Endothelial cell of umbilical vein (primary cell): ENCODE measurements at regions not wholly inside any gene's neighbourhood (a gene's known extent, or its start where the extent isn't known, plus 50 kb on each side); places are given as distances from the start of the nearest gene placed in this dataset.

Experiments used
- BruUV-seq: library from RNA; stranded (reverse); fragments of 400-500 nt; replicated peaks from 2 replicates; lab custom pipeline; 2021; lab: Mats Ljungman, UMichigan
- CTCF ChIA-PET: fragments of 300-600, 350-600 bp; sonication (Branson Sonifier 250); formaldehyde crosslinking; loops from one replicate; lab custom pipeline; 2021; ENCODE audit warnings: antibody characterized with exemption, inconsistent platforms; lab: Charles Lee
- POLR2A ChIA-PET: fragments of 300-600, 350-600 bp; sonication (Branson Sonifier 250); formaldehyde crosslinking; loops from one replicate; lab custom pipeline; 2021; ENCODE audit warnings: antibody characterized with exemption, inconsistent platforms; lab: Charles Lee
- DNase-seq: peaks from one replicate; pipeline ENCODE4 v3.0.0-alpha.2; 2011; ENCODE audit warnings: low read depth, low spot score
- FAIRE-seq: peaks from 2 replicates; lab custom pipeline; 2011; peaks lifted over from hg19 to GRCh38; lab: Jason Lieb, UNC
- H2AFZ ChIP-seq: 2 replicates; pipeline ENCODE4 v1.6.0; 2012; ENCODE audit warnings: low read depth, low read length, control low read depth, inconsistent platforms
- H3K27ac ChIP-seq: 2 replicates; pipeline ENCODE4 v1.5.1; 2011; ENCODE audit warnings: low read depth, mild to moderate bottlenecking, control low read depth, low read length, moderate library complexity; ENCODE audit not compliant: insufficient read depth
- H3K27me3 ChIP-seq, 2 experiments: 2 replicates each; pipeline versions ENCODE4 v1.6.0 to v1.6.1; 2011; ENCODE audit warnings: low read length in 2 of 2, mixed read lengths in 1 of 2; ENCODE audit not compliant: control insufficient read depth in 2 of 2, insufficient read depth in 2 of 2
- H3K36me3 ChIP-seq, 2 experiments: 2 replicates in 1 of 2; 3 replicates in 1 of 2; pipeline ENCODE4 v1.5.1; 2011; ENCODE audit warnings: low read length in 2 of 2, mild to moderate bottlenecking in 1 of 2, moderate library complexity in 1 of 2; ENCODE audit not compliant: control insufficient read depth in 2 of 2, insufficient read depth in 2 of 2; ENCODE audit errors: extremely low read depth in 1 of 2
- H3K4me1 ChIP-seq: 3 replicates; pipeline ENCODE4 v1.5.1; 2011; ENCODE audit warnings: mild to moderate bottlenecking, low read length; ENCODE audit not compliant: control insufficient read depth, insufficient read depth; ENCODE audit errors: extremely low read depth
- H3K4me2 ChIP-seq: 2 replicates; pipeline ENCODE4 v1.6.1; 2011; ENCODE audit warnings: low read length, control low read depth, mixed read lengths; ENCODE audit not compliant: insufficient read depth
- H3K4me3 ChIP-seq, 3 experiments: fragments of 200-600 bp in 1 of 3; sonication (generic), shearing (Covaris generic) in 1 of 3; replicated peaks in 1 of 3; 2 replicates each; pipeline ENCODE4 v1.5.1; 2011 to 2016; ENCODE audit warnings: control low read depth in 3 of 3, low read length in 3 of 3, mild to moderate bottlenecking in 2 of 3, inconsistent platforms in 1 of 3, low read depth in 1 of 3, moderate library complexity in 1 of 3; ENCODE audit not compliant: insufficient read depth in 1 of 3
- H3K79me2 ChIP-seq: 2 replicates; pipeline ENCODE4 v1.6.0; 2012; ENCODE audit warnings: low read length, inconsistent platforms; ENCODE audit not compliant: control insufficient read depth, insufficient read depth
- H3K9ac ChIP-seq: replicated peaks from 2 replicates; pipeline ENCODE3; 2011; ENCODE audit warnings: low read length, control low read depth; ENCODE audit not compliant: insufficient read depth; ENCODE audit errors: extremely low read depth
- H3K9me1 ChIP-seq: replicated peaks from 3 replicates; pipeline ENCODE4 v1.6.0; 2011; ENCODE audit warnings: mild to moderate bottlenecking, low read length; ENCODE audit not compliant: control insufficient read depth, insufficient read depth; ENCODE audit errors: extremely low read depth
- H3K9me3 ChIP-seq: replicated peaks from 2 replicates; pipeline ENCODE4 v1.5.1; 2012; ENCODE audit warnings: low read length, inconsistent platforms; ENCODE audit not compliant: control insufficient read depth, insufficient read depth
- H4K20me1 ChIP-seq: replicated peaks from 2 replicates; pipeline ENCODE3; 2011; ENCODE audit warnings: mild to moderate bottlenecking, low read length; ENCODE audit not compliant: control insufficient read depth, insufficient read depth; ENCODE audit errors: extremely low read depth
- CTCF ChIP-seq, 2 donors: IDR thresholded peaks; 1 replicate in 1 of 2; 2 replicates in 1 of 2; pipeline ENCODE4 v1.5.1; 2011; ENCODE audit warnings: low read length in 2 of 2, mild to moderate bottlenecking in 2 of 2, moderate library complexity in 2 of 2, control low read depth in 1 of 2, inconsistent platforms in 1 of 2, low read depth in 1 of 2; ENCODE audit not compliant: insufficient read depth in 1 of 2; ENCODE audit errors: extremely low read depth in 1 of 2
- EZH2 ChIP-seq: IDR thresholded peaks from 2 replicates; pipeline ENCODE4 v1.6.1; 2012; ENCODE audit warnings: borderline replicate concordance, low read depth, mild to moderate bottlenecking, moderate library complexity, low read length, inconsistent platforms; ENCODE audit not compliant: severe bottlenecking
- FOS ChIP-seq: IDR thresholded peaks from 2 replicates; pipeline ENCODE4 v1.6.1; 2011; ENCODE audit warnings: mild to moderate bottlenecking, low read length, moderate library complexity, borderline replicate concordance; ENCODE audit not compliant: insufficient read depth
- GATA2 ChIP-seq: IDR thresholded peaks from 2 replicates; pipeline ENCODE4 v1.7.0; 2011; ENCODE audit warnings: low read depth, mild to moderate bottlenecking, moderate library complexity, mixed read lengths, low read length; ENCODE audit not compliant: insufficient read length, insufficient read depth
- JUN ChIP-seq: IDR thresholded peaks from 2 replicates; pipeline ENCODE4 v1.6.1; 2011; ENCODE audit warnings: borderline replicate concordance, low read depth; ENCODE audit not compliant: insufficient read length, insufficient read depth
- MAX ChIP-seq: IDR thresholded peaks from 2 replicates; pipeline ENCODE4 v1.6.1; 2011; ENCODE audit not compliant: insufficient read depth, insufficient read length
- MYC ChIP-seq: IDR thresholded peaks from one replicate; pipeline ENCODE4 v1.6.1; 2011; ENCODE audit warnings: mild to moderate bottlenecking, low read depth, low read length
- POLR2A ChIP-seq: IDR thresholded peaks from 2 replicates; pipeline ENCODE4 v1.6.1; 2012; ENCODE audit warnings: low read depth, mild to moderate bottlenecking, control low read depth, low read length
- POLR2AphosphoS5 ChIP-seq: IDR thresholded peaks from 2 replicates; pipeline ENCODE4 v1.6.1; 2012; ENCODE audit warnings: low read depth, mild to moderate bottlenecking, control low read depth, low read length, moderate library complexity; ENCODE audit not compliant: insufficient read depth
- dilution Hi-C: fragments of 300-500 bp; cut with MboI; formaldehyde crosslinking; loops from one replicate; pipeline ENCODE4 v1.15.0; 2019; ENCODE audit warnings: low sequenced_read_pairs; ENCODE audit not compliant: extremely low pct_ligation_motif_present
- intact Hi-C: fragments of 100-400 bp; cut with micrococcal nuclease; formaldehyde crosslinking; loops from one replicate; pipeline ENCODE4 v1.10.0; 2022

GRCh38 chr2:17052001-17052400 is 386.4 kb upstream of the CYRIA start:
- Histone ChIP-seq H3K9ac (no peak overlapping the region), H3K4me3 (no peak overlapping the region), H3K9me3 (no peaks in the 10 kb centered on the region), H3K79me2 (no peaks in the 10 kb centered on the region), H3K36me3 (no peaks in the 10 kb centered on the region), H3K27ac (no peak overlapping the region), H4K20me1 (no peaks in the 10 kb centered on the region), H3K4me1 (no peaks in the 10 kb centered on the region), H3K9me1 (no peaks in the 10 kb centered on the region), H3K4me2 (no peak overlapping the region), H2AFZ (no peak overlapping the region), H3K27me3 (no peaks in the 10 kb centered on the region)
- no peak for TF ChIP-seq MYC
- no peak for TF ChIP-seq CTCF (IDR thresholded peaks at IDR 0.05; ENCODE audit: extremely low read depth in 1 of 2, insufficient read depth in 1 of 2, low read depth in 1 of 2, low read length in 2 of 2)
- TF ChIP-seq MAX = no peak
- TF ChIP-seq JUN = no peak
- no peak for TF ChIP-seq GATA2
- TF ChIP-seq FOS = no peak
- TF ChIP-seq EZH2 = no peak
- no peak for TF ChIP-seq POLR2AphosphoS5
- no peak for TF ChIP-seq POLR2A
- no peak for FAIRE-seq
- POLR2A ChIA-PET = no interaction called here
- BruUV-seq = no TSS peak
- CTCF ChIA-PET = no interaction called here
- intact Hi-C loops = no loop called here
- dilution Hi-C loops = no loop called here
- no peak for DNase-seq
